CD4-positive, alpha-beta memory T cell (primary cell): ENCODE measurements at regions not wholly inside any gene's neighbourhood (a gene's known extent, or its start where the extent isn't known, plus 50 kb on each side); places are given as distances from the start of the nearest gene placed in this dataset.

Source experiments
- CTCF ChIA-PET: fragments of 350-600 bp; sonication (Branson Sonifier 250); formaldehyde crosslinking; loops from one replicate; lab custom pipeline; 2021; ENCODE audit warnings: inconsistent platforms; ENCODE audit not compliant: partially characterized antibody; lab: Charles Lee
- POLR2A ChIA-PET: fragments of 350-600 bp; sonication (Branson Sonifier 250); formaldehyde crosslinking; loops from one replicate; lab custom pipeline; 2021; ENCODE audit not compliant: partially characterized antibody; lab: Charles Lee
- DNase-seq, 5 donors: peaks; one replicate each; pipeline versions ENCODE4 v3.0.0 to v3.0.0-alpha.2; 2020 to 2022; ENCODE audit warnings: mixed read lengths in 1 of 5
- H3K27ac ChIP-seq: one replicate; pipeline ENCODE4 v1.7.0; 2013; ENCODE audit warnings: low read depth, low read length
- H3K27me3 ChIP-seq: 2 replicates; pipeline ENCODE4 v1.7.0; 2013; ENCODE audit warnings: mild to moderate bottlenecking, low read length, moderate library complexity; ENCODE audit not compliant: insufficient read depth
- H3K36me3 ChIP-seq: 2 replicates; pipeline ENCODE4 v1.7.0; 2013; ENCODE audit warnings: mild to moderate bottlenecking, low read length, moderate library complexity; ENCODE audit not compliant: insufficient read depth
- H3K4me1 ChIP-seq: 2 replicates; pipeline ENCODE4 v1.7.0; 2013; ENCODE audit warnings: mild to moderate bottlenecking, low read length, moderate library complexity; ENCODE audit not compliant: insufficient read depth
- H3K4me3 ChIP-seq, 2 donors: one replicate each; pipeline ENCODE4 v1.7.0; 2013; ENCODE audit warnings: low read length in 2 of 2, mild to moderate bottlenecking in 1 of 2
- H3K9me3 ChIP-seq, 2 donors: one replicate each; pipeline ENCODE4 v1.7.0; 2013; ENCODE audit warnings: low read length in 2 of 2, control low read depth in 1 of 2; ENCODE audit not compliant: control insufficient read depth in 1 of 2
- H3K27ac Mint-ChIP-seq, 7 donors: one replicate each; pipeline ENCODE4 v1.8.0; 2020 to 2021; ENCODE audit warnings: mixed read lengths in 7 of 7, mild to moderate bottlenecking in 6 of 7, inconsistent platforms in 3 of 7, moderate library complexity in 3 of 7
- H3K27me3 Mint-ChIP-seq, 2 donors: one replicate each; pipeline ENCODE4 v1.8.0; 2020 to 2021; ENCODE audit warnings: mixed read lengths in 2 of 2
- H3K36me3 Mint-ChIP-seq, 2 donors: one replicate each; pipeline ENCODE4 v1.8.0; 2020 to 2021; ENCODE audit warnings: mixed read lengths in 2 of 2, inconsistent platforms in 1 of 2, mild to moderate bottlenecking in 1 of 2
- H3K4me1 Mint-ChIP-seq, 4 donors: one replicate each; pipeline ENCODE4 v1.8.0; 2020 to 2021; ENCODE audit warnings: mixed read lengths in 4 of 4, mild to moderate bottlenecking in 1 of 4
- H3K4me3 Mint-ChIP-seq, 8 donors: one replicate each; pipeline ENCODE4 v1.8.0; 2020 to 2021; ENCODE audit warnings: mixed read lengths in 8 of 8, mild to moderate bottlenecking in 7 of 8, moderate library complexity in 6 of 8, inconsistent platforms in 3 of 8
- H3K9me3 Mint-ChIP-seq, 8 donors: one replicate each; pipeline ENCODE4 v1.8.0; 2020 to 2021; ENCODE audit warnings: mixed read lengths in 8 of 8, mild to moderate bottlenecking in 5 of 8, inconsistent platforms in 3 of 8, moderate library complexity in 1 of 8
- intact Hi-C: fragments of 100-400 bp; cut with micrococcal nuclease; formaldehyde crosslinking; loops from one replicate; pipeline ENCODE4 v1.15.1; 2023

GRCh38 chr16:77536809-77537208, 102.0 kb upstream of the ADAMTS18 start:
- Histone ChIP-seq H3K36me3 (no peaks in the 10 kb centered on the region), H3K27ac (no peak overlapping the region), H3K9me3 (no peaks in the 10 kb centered on the region), H3K4me3 (no peak overlapping the region), H3K27me3 (no peaks in the 10 kb centered on the region), H3K4me1 (no peaks in the 10 kb centered on the region)
- Mint-ChIP-seq H3K27ac (no peak overlapping the region), H3K4me3 (no peak overlapping the region), H3K36me3 (no peaks in the 10 kb centered on the region), H3K27me3 (no peaks in the 10 kb centered on the region), H3K9me3 (peaks cover 0 to 1% (median 0%) of the 10 kb centered on the region in 8 donors), H3K4me1 (no peaks in the 10 kb centered on the region)
- DNase-seq, result no peak
- ChIA-PET POLR2A (no interaction called here), CTCF (no interaction called here)
- intact Hi-C loops, result no loop called here

GRCh38 chr16:77539421-77540034, 104.7 kb upstream of the ADAMTS18 start:
- ChIA-PET POLR2A (no interaction called here), CTCF (no interaction called here)
- H3K36me3 Mint-ChIP-seq, result no peaks in the 10 kb centered on the region
- H3K27ac Mint-ChIP-seq, result no peak overlapping the region
- H3K36me3 ChIP-seq, result no peaks in the 10 kb centered on the region
- peaks cover 0 to 3% of the 10 kb centered on the region in 2 donors for H3K27me3 Mint-ChIP-seq
- H3K9me3 Mint-ChIP-seq, result peaks cover 0 to 2% (median 0%) of the 10 kb centered on the region in 8 donors
- no peaks in the 10 kb centered on the region for H3K4me1 ChIP-seq
- H3K4me3 ChIP-seq, result no peak overlapping the region
- no peak overlapping the region for H3K4me3 Mint-ChIP-seq
- intact Hi-C loops, result no loop called here
- no peak overlapping the region for H3K27ac ChIP-seq
- DNase-seq, result no peak
- no peaks in the 10 kb centered on the region for H3K4me1 Mint-ChIP-seq
- no peaks in the 10 kb centered on the region for H3K27me3 ChIP-seq
- H3K9me3 ChIP-seq, result no peaks in the 10 kb centered on the region

- H3K4me1 ChIP-seq, result no peaks in the 10 kb centered on the region
- intact Hi-C loops, result no loop called here
- DNase-seq, result no peak
- Mint-ChIP-seq H3K36me3 (no peaks in the 10 kb centered on the region), H3K4me1 (no peaks in the 10 kb centered on the region), H3K27me3 (peaks cover 2 to 5% of the 10 kb centered on the region in 2 donors), H3K9me3 (peaks cover 0 to 2% (median 0%) of the 10 kb centered on the region in 8 donors), H3K4me3 (no peak overlapping the region), H3K27ac (no peak overlapping the region)
- CTCF ChIA-PET, result no interaction called here
- no peaks in the 10 kb centered on the region for H3K36me3 ChIP-seq
- no peaks in the 10 kb centered on the region for H3K9me3 ChIP-seq
- no peak overlapping the region for H3K27ac ChIP-seq
- H3K27me3 ChIP-seq, result no peaks in the 10 kb centered on the region
- no peak overlapping the region for H3K4me3 ChIP-seq
- POLR2A ChIA-PET, result no interaction called here
Measured at GRCh38 chr16:77540646-77541045, 105.8 kb upstream of the ADAMTS18 start.

GRCh38 chr16:77541165-77541564, 106.3 kb upstream of the ADAMTS18 start:
- Histone ChIP-seq H3K9me3 (no peaks in the 10 kb centered on the region), H3K36me3 (no peaks in the 10 kb centered on the region), H3K4me1 (no peaks in the 10 kb centered on the region), H3K27me3 (no peaks in the 10 kb centered on the region), H3K27ac (no peak overlapping the region), H3K4me3 (no peak overlapping the region)
- H3K9me3 Mint-ChIP-seq, result peaks cover 0 to 2% (median 0%) of the 10 kb centered on the region in 8 donors
- H3K36me3 Mint-ChIP-seq, result no peaks in the 10 kb centered on the region
- CTCF ChIA-PET, result no interaction called here
- H3K27ac Mint-ChIP-seq, result no peak overlapping the region
- intact Hi-C loops, result no loop called here
- DNase-seq, result no peak
- POLR2A ChIA-PET, result no interaction called here
- no peak overlapping the region for H3K4me3 Mint-ChIP-seq
- peaks cover 2 to 5% of the 10 kb centered on the region in 2 donors for H3K27me3 Mint-ChIP-seq
- no peaks in the 10 kb centered on the region for H3K4me1 Mint-ChIP-seq

GRCh38 chr16:77548151-77548550, 113.3 kb upstream of the ADAMTS18 start:
- H3K27ac Mint-ChIP-seq, result no peak overlapping the region
- H3K4me3 ChIP-seq, result no peak overlapping the region

GRCh38 chr16:77548766-77549165, 113.9 kb upstream of the ADAMTS18 start:
- Mint-ChIP-seq H3K27me3 (peaks cover 4 to 7% of the 10 kb centered on the region in 2 donors), H3K36me3 (no peaks in the 10 kb centered on the region), H3K4me3 (no peak overlapping the region), H3K9me3 (peaks cover 0 to 2% (median 0%) of the 10 kb centered on the region in 8 donors), H3K27ac (no peak overlapping the region), H3K4me1 (no peaks in the 10 kb centered on the region)
- POLR2A ChIA-PET, result no interaction called here
- H3K4me3 ChIP-seq, result no peak overlapping the region
- no peaks in the 10 kb centered on the region for H3K27me3 ChIP-seq
- H3K36me3 ChIP-seq, result no peaks in the 10 kb centered on the region
- DNase-seq, result no peak
- H3K4me1 ChIP-seq, result no peaks in the 10 kb centered on the region
- CTCF ChIA-PET, result no interaction called here
- no peaks in the 10 kb centered on the region for H3K9me3 ChIP-seq
- intact Hi-C loops, result no loop called here
- no peak overlapping the region for H3K27ac ChIP-seq

More at GRCh38 chr16:77548151-77548550, 113.3 kb upstream of the ADAMTS18 start:
- Mint-ChIP-seq H3K9me3 (peaks cover 0 to 2% (median 0%) of the 10 kb centered on the region in 8 donors), H3K4me1 (no peaks in the 10 kb centered on the region), H3K4me3 (peak overlapping the region in 1 of 8 donors; percentile 10), H3K27me3 (peaks cover 4 to 7% of the 10 kb centered on the region in 2 donors), H3K36me3 (no peaks in the 10 kb centered on the region)
- ChIA-PET CTCF (no interaction called here), POLR2A (no interaction called here)
- no peak for DNase-seq
- Histone ChIP-seq H3K36me3 (no peaks in the 10 kb centered on the region), H3K27ac (no peak overlapping the region), H3K4me1 (no peaks in the 10 kb centered on the region), H3K9me3 (no peaks in the 10 kb centered on the region), H3K27me3 (no peaks in the 10 kb centered on the region)
- intact Hi-C loops, result no loop called here

GRCh38 chr16:77549876-77550275, 115.0 kb upstream of the ADAMTS18 start:
- ChIA-PET CTCF (no interaction called here), POLR2A (no interaction called here)
- intact Hi-C loops, result no loop called here
- H3K4me3 ChIP-seq, result no peak overlapping the region
- no peaks in the 10 kb centered on the region for H3K36me3 ChIP-seq
- DNase-seq, result no peak
- Mint-ChIP-seq H3K9me3 (peaks cover 0 to 2% (median 0%) of the 10 kb centered on the region in 8 donors), H3K27ac (no peak overlapping the region), H3K4me1 (no peaks in the 10 kb centered on the region), H3K4me3 (no peak overlapping the region), H3K36me3 (no peaks in the 10 kb centered on the region), H3K27me3 (peaks cover 4 to 5% of the 10 kb centered on the region in 2 donors)
- H3K27ac ChIP-seq, result no peak overlapping the region
- no peaks in the 10 kb centered on the region for H3K27me3 ChIP-seq
- H3K4me1 ChIP-seq, result no peaks in the 10 kb centered on the region
- H3K9me3 ChIP-seq, result no peaks in the 10 kb centered on the region
